ENCODE measurements at regions not wholly inside any gene's neighbourhood (a gene's known extent, or its start where the extent isn't known, plus 50 kb on each side); places are given as distances from the start of the nearest gene placed in this dataset.

DNA sequence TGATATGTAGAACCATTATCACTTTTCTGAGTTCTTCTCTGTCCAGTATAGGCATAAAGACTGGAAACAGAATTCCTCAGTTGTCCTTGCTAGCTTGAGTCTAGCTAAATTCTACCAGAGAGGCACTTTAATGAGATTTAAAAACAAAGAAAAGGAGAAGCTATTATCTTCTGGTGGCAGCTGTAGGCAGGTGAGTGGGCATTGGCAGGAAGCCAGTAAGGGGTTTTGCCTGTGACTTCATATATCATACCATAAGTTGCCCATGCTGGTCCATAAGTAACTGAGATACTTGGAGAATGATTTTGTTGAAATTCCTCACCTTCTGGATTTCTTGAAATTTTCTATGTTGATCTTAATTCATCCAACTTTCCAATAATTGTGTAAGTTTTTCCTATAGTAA lies 402.3 kb upstream of the TGFBR2 start:
- DNase-seq (ENCODE audit: low read depth, low spot score) (no peak), FAIRE-seq (no peak)
- TF ChIP-seq EZH2 (IDR thresholded peaks at IDR 0.05; ENCODE audit: low read length), result no peak
- TF ChIP-seq, protein P1, sequence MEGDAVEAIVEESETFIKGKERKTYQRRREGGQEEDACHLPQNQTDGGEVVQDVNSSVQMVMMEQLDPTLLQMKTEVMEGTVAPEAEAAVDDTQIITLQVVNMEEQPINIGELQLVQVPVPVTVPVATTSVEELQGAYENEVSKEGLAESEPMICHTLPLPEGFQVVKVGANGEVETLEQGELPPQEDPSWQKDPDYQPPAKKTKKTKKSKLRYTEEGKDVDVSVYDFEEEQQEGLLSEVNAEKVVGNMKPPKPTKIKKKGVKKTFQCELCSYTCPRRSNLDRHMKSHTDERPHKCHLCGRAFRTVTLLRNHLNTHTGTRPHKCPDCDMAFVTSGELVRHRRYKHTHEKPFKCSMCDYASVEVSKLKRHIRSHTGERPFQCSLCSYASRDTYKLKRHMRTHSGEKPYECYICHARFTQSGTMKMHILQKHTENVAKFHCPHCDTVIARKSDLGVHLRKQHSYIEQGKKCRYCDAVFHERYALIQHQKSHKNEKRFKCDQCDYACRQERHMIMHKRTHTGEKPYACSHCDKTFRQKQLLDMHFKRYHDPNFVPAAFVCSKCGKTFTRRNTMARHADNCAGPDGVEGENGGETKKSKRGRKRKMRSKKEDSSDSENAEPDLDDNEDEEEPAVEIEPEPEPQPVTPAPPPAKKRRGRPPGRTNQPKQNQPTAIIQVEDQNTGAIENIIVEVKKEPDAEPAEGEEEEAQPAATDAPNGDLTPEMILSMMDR (optimal IDR thresholded peaks at IDR 0.05 in 1 of 3, IDR thresholded peaks at IDR 0.05 in 1 of 3, conservative IDR thresholded peaks at IDR 0.05 in 1 of 3; ENCODE audit: extremely low read depth in 1 of 3, insufficient read depth in 2 of 3, low read length in 3 of 3), result no peak
- Histone ChIP-seq H3K9ac (ENCODE audit: control insufficient read depth, extremely low read depth, insufficient read depth, low read length) (no peak overlapping the region), H3K4me2 (ENCODE audit: control insufficient read depth, extremely low read depth, insufficient read depth, low read depth, low read length) (no peak overlapping the region), H3K9me1 (ENCODE audit: control insufficient read depth, extremely low read depth, insufficient read depth, low read length) (no peaks in the 10 kb centered on the region), H3K36me3 (ENCODE audit: control insufficient read depth in 2 of 2, extremely low read depth in 1 of 2, insufficient read depth in 2 of 2, low read length in 2 of 2) (no peaks in the 10 kb centered on the region), H2AFZ (ENCODE audit: control insufficient read depth, low read length) (no peak overlapping the region), H3K9me3 (ENCODE audit: control insufficient read depth, low read depth, low read length) (no peaks in the 10 kb centered on the region), H4K20me1 (ENCODE audit: control insufficient read depth, extremely low read depth, insufficient read depth, low read length) (no peaks in the 10 kb centered on the region), H3K4me1 (ENCODE audit: control insufficient read depth, extremely low read depth, insufficient read depth, low read length) (no peaks in the 10 kb centered on the region), H3K4me3 (ENCODE audit: control insufficient read depth in 2 of 3, extremely low read depth in 1 of 3, insufficient read depth in 2 of 3, low read depth in 1 of 3, low read length in 3 of 3) (no peak overlapping the region), H3K27ac (ENCODE audit: control insufficient read depth, insufficient read depth, low read length) (no peak overlapping the region), H3K79me2 (ENCODE audit: control insufficient read depth, insufficient read depth, low read length) (no peaks in the 10 kb centered on the region), H3K27me3 (ENCODE audit: control insufficient read depth, extremely low read depth, insufficient read depth, low read length) (no peaks in the 10 kb centered on the region)
- dilution Hi-C loops (cut with MboI; ENCODE audit: extremely low pct_ligation_motif_present, low sequenced_read_pairs), result no loop called here

DNA sequence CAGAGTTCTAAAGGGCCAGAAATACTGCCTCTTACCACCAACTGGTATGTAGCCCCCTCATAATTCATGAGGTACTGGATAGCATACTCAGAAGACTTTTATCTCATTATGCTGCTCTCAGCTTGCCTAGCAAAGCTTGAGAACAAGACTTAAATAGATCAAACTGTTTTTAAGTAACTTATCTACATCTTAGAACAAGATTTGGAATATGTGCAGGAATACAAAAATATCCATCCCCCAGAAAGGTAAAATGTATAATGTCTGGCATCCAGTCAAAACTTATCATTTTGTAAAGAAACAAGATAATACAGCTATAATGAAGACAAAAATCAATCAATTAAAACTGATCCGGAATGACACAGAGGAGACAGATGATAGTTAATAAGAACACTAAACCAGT lies 400.4 kb upstream of the TGFBR2 start:
- Histone ChIP-seq H3K79me2 (ENCODE audit: control insufficient read depth, insufficient read depth, low read length) (no peaks in the 10 kb centered on the region), H3K4me2 (ENCODE audit: control insufficient read depth, extremely low read depth, insufficient read depth, low read depth, low read length) (no peak overlapping the region), H4K20me1 (ENCODE audit: control insufficient read depth, extremely low read depth, insufficient read depth, low read length) (no peaks in the 10 kb centered on the region), H3K9me1 (ENCODE audit: control insufficient read depth, extremely low read depth, insufficient read depth, low read length) (no peaks in the 10 kb centered on the region), H3K27me3 (ENCODE audit: control insufficient read depth, extremely low read depth, insufficient read depth, low read length) (no peaks in the 10 kb centered on the region), H3K36me3 (ENCODE audit: control insufficient read depth in 2 of 2, extremely low read depth in 1 of 2, insufficient read depth in 2 of 2, low read length in 2 of 2) (no peaks in the 10 kb centered on the region), H3K9ac (ENCODE audit: control insufficient read depth, extremely low read depth, insufficient read depth, low read length) (no peak overlapping the region), H3K4me3 (ENCODE audit: control insufficient read depth in 2 of 3, extremely low read depth in 1 of 3, insufficient read depth in 2 of 3, low read depth in 1 of 3, low read length in 3 of 3) (no peak overlapping the region), H2AFZ (ENCODE audit: control insufficient read depth, low read length) (no peak overlapping the region), H3K4me1 (ENCODE audit: control insufficient read depth, extremely low read depth, insufficient read depth, low read length) (no peaks in the 10 kb centered on the region), H3K27ac (ENCODE audit: control insufficient read depth, insufficient read depth, low read length) (no peak overlapping the region), H3K9me3 (ENCODE audit: control insufficient read depth, low read depth, low read length) (no peaks in the 10 kb centered on the region)
- TF ChIP-seq, protein P1 (optimal IDR thresholded peaks at IDR 0.05 in 1 of 3, IDR thresholded peaks at IDR 0.05 in 1 of 3, conservative IDR thresholded peaks at IDR 0.05 in 1 of 3; ENCODE audit: extremely low read depth in 1 of 3, insufficient read depth in 2 of 3, low read length in 3 of 3), result no peak
- TF ChIP-seq EZH2 (IDR thresholded peaks at IDR 0.05; ENCODE audit: low read length), result no peak
- no peak for DNase-seq (ENCODE audit: low read depth, low spot score)
- dilution Hi-C loops (cut with MboI; ENCODE audit: extremely low pct_ligation_motif_present, low sequenced_read_pairs), result no loop called here
- FAIRE-seq, result no peak
